ENCODE measurements at regions not wholly inside any gene's neighbourhood (a gene's known extent, or its start where the extent isn't known, plus 50 kb on each side); places are given as distances from the start of the nearest gene placed in this dataset.

GRCh38 chr1:195999022-195999421, 609.2 kb downstream of the KCNT2 start:
- ATAC-seq (no peak), DNase-seq (no peak)
- H3K27me3 Mint-ChIP-seq, result no peaks in the 10 kb centered on the region
- no peaks in the 10 kb centered on the region for H3K36me3 Mint-ChIP-seq (ENCODE audit: low read depth)
- H3K4me1 Mint-ChIP-seq, result no peaks in the 10 kb centered on the region
- intact Hi-C loops (cut with DNase I, micrococcal nuclease), result no loop called here
- H3K27ac Mint-ChIP-seq, result no peak overlapping the region
- ChIA-PET CTCF (no interaction called here), POLR2A (no interaction called here)
- no peak overlapping the region for H3K4me3 Mint-ChIP-seq
- H3K9me3 Mint-ChIP-seq (ENCODE audit: low read depth), result no peaks in the 10 kb centered on the region

- no peaks in the 10 kb centered on the region for H3K36me3 Mint-ChIP-seq (ENCODE audit: low read depth)
- CTCF ChIA-PET, result no interaction called here
- DNase-seq (no peak), ATAC-seq (no peak)
- no peak overlapping the region for H3K27ac Mint-ChIP-seq
- no peaks in the 10 kb centered on the region for H3K9me3 Mint-ChIP-seq (ENCODE audit: low read depth)
- intact Hi-C loops (cut with DNase I, micrococcal nuclease), result no loop called here
- H3K4me1 Mint-ChIP-seq, result no peaks in the 10 kb centered on the region
- POLR2A ChIA-PET, result no interaction called here
- H3K27me3 Mint-ChIP-seq, result no peaks in the 10 kb centered on the region
- H3K4me3 Mint-ChIP-seq, result no peak overlapping the region
Observed at GRCh38 chr1:195981448-195982139, 626.6 kb downstream of the KCNT2 start.

GRCh38 chr1:195979646-195980045, 628.6 kb downstream of the KCNT2 start:
- no peak overlapping the region for H3K27ac Mint-ChIP-seq
- POLR2A ChIA-PET, result no interaction called here
- no peaks in the 10 kb centered on the region for H3K4me1 Mint-ChIP-seq
- no peaks in the 10 kb centered on the region for H3K36me3 Mint-ChIP-seq (ENCODE audit: low read depth)
- no peaks in the 10 kb centered on the region for H3K27me3 Mint-ChIP-seq
- no peak overlapping the region for H3K4me3 Mint-ChIP-seq
- H3K9me3 Mint-ChIP-seq (ENCODE audit: low read depth), result no peaks in the 10 kb centered on the region
- no peak for DNase-seq
- CTCF ChIA-PET, result no interaction called here
- no peak for ATAC-seq
- intact Hi-C loops (cut with DNase I, micrococcal nuclease), result no loop called here

GRCh38 chr1:195973311-195973904, 634.8 kb downstream of the KCNT2 start:
- Mint-ChIP-seq H3K36me3 (ENCODE audit: low read depth) (no peaks in the 10 kb centered on the region), H3K27me3 (no peaks in the 10 kb centered on the region), H3K9me3 (ENCODE audit: low read depth) (no peaks in the 10 kb centered on the region), H3K4me3 (no peak overlapping the region), H3K27ac (no peak overlapping the region), H3K4me1 (no peaks in the 10 kb centered on the region)
- ATAC-seq (no peak), DNase-seq (no peak)
- intact Hi-C loops (cut with DNase I, micrococcal nuclease), result no loop called here
- ChIA-PET CTCF (interaction anchor here (0.7 kb wide), 1 partner anchor 845 kb away, joined by 5 read pairs; no protein-coding TSS in a partner anchor), POLR2A (no interaction called here)

DNA sequence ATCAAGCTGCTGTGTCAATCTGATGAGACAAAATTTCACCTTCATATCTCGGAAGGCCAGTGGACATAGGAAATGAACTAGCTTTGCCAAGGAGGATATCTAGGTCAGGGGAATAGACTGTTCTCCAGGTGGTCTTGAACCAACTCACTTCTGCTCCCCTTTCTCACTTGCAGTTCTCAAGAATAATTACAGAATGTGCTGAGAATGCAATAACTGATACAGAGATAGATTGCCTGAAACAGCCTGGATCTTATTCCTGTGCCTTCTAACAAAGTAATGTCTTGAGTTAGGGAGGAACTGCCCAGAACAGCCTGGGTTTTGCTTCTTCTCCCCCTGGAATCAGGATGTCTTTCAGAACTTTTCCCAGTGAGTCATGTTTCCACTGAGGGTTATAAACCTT, 636.7 kb downstream of the KCNT2 start:
- DNase-seq, result no peak
- H3K4me1 Mint-ChIP-seq, result no peaks in the 10 kb centered on the region
- intact Hi-C loops (cut with DNase I, micrococcal nuclease), result no loop called here
- no peak overlapping the region for H3K4me3 Mint-ChIP-seq
- H3K36me3 Mint-ChIP-seq (ENCODE audit: low read depth), result no peaks in the 10 kb centered on the region
- POLR2A ChIA-PET, result no interaction called here
- H3K27me3 Mint-ChIP-seq, result no peaks in the 10 kb centered on the region
- no peaks in the 10 kb centered on the region for H3K9me3 Mint-ChIP-seq (ENCODE audit: low read depth)
- no peak overlapping the region for H3K27ac Mint-ChIP-seq
- CTCF ChIA-PET, result no interaction called here
- no peak for ATAC-seq

- Mint-ChIP-seq H3K36me3 (ENCODE audit: low read depth) (no peaks in the 10 kb centered on the region), H3K27ac (no peak overlapping the region), H3K27me3 (no peaks in the 10 kb centered on the region), H3K9me3 (ENCODE audit: low read depth) (no peaks in the 10 kb centered on the region), H3K4me1 (no peaks in the 10 kb centered on the region), H3K4me3 (no peak overlapping the region)
- ChIA-PET POLR2A (no interaction called here), CTCF (no interaction called here)
- no peak for ATAC-seq
- no peak for DNase-seq
- intact Hi-C loops (cut with DNase I, micrococcal nuclease), result no loop called here
Observed at GRCh38 chr1:195970209-195970608, 638.0 kb downstream of the KCNT2 start.

GRCh38 chr1:195965475-195965874, 642.8 kb downstream of the KCNT2 start:
- ChIA-PET CTCF (interaction anchor here (0.7 kb wide), 1 partner anchor 12 kb away, joined by 4 read pairs; no protein-coding TSS in a partner anchor), POLR2A (no interaction called here)
- DNase-seq, result no peak
- Mint-ChIP-seq H3K36me3 (ENCODE audit: low read depth) (no peaks in the 10 kb centered on the region), H3K4me3 (no peak overlapping the region), H3K4me1 (no peaks in the 10 kb centered on the region), H3K9me3 (ENCODE audit: low read depth) (no peaks in the 10 kb centered on the region), H3K27ac (no peak overlapping the region), H3K27me3 (no peaks in the 10 kb centered on the region)
- ATAC-seq, result no peak
- intact Hi-C loops (cut with DNase I, micrococcal nuclease), result no loop called here

- Mint-ChIP-seq H3K27ac (no peak overlapping the region), H3K36me3 (ENCODE audit: low read depth) (no peaks in the 10 kb centered on the region), H3K9me3 (ENCODE audit: low read depth) (no peaks in the 10 kb centered on the region), H3K4me3 (no peak overlapping the region), H3K4me1 (no peaks in the 10 kb centered on the region), H3K27me3 (no peaks in the 10 kb centered on the region)
- ChIA-PET CTCF (no interaction called here), POLR2A (no interaction called here)
- ATAC-seq (no peak), DNase-seq (no peak)
- intact Hi-C loops (cut with DNase I, micrococcal nuclease), result no loop called here
Observed at GRCh38 chr1:195965036-195965435, 643.2 kb downstream of the KCNT2 start.

DNA sequence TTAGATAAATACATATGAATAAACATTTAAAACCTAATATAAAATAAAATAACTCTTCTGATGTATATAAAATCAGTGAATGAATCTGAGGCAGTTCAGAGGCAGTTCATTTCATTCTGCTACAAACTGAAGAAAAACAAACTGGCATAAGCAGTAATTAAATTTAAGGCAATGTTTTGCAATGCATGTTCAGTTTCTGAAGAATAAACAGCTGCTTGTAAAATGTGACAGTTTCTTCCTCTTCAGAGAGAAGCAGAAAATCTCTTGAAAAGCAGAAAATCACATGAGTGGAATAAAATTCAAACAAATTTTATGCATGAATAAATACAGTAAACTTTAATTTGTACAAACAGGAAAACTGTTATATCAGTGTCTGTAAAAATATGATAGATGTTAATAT, 643.7 kb downstream of the KCNT2 start:
- H3K36me3 Mint-ChIP-seq (ENCODE audit: low read depth), result no peaks in the 10 kb centered on the region
- H3K27ac Mint-ChIP-seq, result no peak overlapping the region
- DNase-seq (no peak), ATAC-seq (no peak)
- ChIA-PET CTCF (no interaction called here), POLR2A (no interaction called here)
- H3K4me1 Mint-ChIP-seq, result no peaks in the 10 kb centered on the region
- intact Hi-C loops (cut with DNase I, micrococcal nuclease), result no loop called here
- no peaks in the 10 kb centered on the region for H3K9me3 Mint-ChIP-seq (ENCODE audit: low read depth)
- no peak overlapping the region for H3K4me3 Mint-ChIP-seq
- H3K27me3 Mint-ChIP-seq, result no peaks in the 10 kb centered on the region

DNA sequence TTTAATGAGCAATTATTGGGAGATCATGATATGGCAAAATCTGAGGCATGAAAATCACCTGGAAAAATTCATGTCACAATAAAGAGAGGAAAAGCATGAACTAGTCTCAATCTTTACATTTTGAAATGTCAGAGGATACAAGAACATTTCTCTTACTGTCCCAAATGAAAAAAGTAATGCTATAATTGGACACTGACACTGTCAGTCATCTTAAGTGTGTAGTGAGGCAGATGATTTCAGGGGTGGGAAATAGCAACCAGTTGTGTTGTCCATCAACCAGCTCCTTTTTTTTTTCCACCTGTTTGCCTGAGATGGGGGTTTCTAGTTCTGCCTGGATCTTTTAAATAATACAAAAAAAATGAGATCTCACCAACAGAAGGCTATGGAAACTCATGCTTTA, 646.2 kb downstream of the KCNT2 start:
- no peak for DNase-seq
- Mint-ChIP-seq H3K4me1 (no peaks in the 10 kb centered on the region), H3K27ac (no peak overlapping the region), H3K4me3 (no peak overlapping the region), H3K9me3 (ENCODE audit: low read depth) (no peaks in the 10 kb centered on the region), H3K27me3 (no peaks in the 10 kb centered on the region), H3K36me3 (ENCODE audit: low read depth) (no peaks in the 10 kb centered on the region)
- ATAC-seq, result no peak
- POLR2A ChIA-PET, result no interaction called here
- CTCF ChIA-PET, result no interaction called here
- intact Hi-C loops (cut with DNase I, micrococcal nuclease), result no loop called here

DNA sequence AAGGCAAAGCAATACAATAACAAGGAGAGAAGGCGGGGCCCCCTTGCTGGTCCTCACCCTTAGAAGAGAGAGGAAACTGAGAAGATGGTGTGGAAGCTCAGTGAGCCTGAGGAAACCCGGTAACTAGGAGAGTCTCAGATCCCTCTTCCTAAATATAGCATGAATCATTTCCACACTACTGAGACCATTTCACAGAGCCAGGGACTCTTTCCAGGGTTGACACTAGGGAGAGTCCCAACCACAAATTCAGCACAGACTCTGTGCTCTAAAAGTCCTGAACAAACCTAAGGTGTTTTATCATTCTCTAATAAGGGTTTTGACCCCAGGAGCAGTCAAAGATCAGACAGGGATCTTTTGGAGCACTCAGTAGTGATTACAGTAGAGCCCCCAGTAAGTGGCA, 647.7 kb downstream of the KCNT2 start:
- H3K36me3 Mint-ChIP-seq (ENCODE audit: low read depth), result no peaks in the 10 kb centered on the region
- H3K4me3 Mint-ChIP-seq, result no peak overlapping the region
- no peak overlapping the region for H3K27ac Mint-ChIP-seq
- no peaks in the 10 kb centered on the region for H3K27me3 Mint-ChIP-seq
- H3K9me3 Mint-ChIP-seq (ENCODE audit: low read depth), result no peaks in the 10 kb centered on the region
- DNase-seq, result no peak
- POLR2A ChIA-PET, result no interaction called here
- ATAC-seq, result no peak
- no peaks in the 10 kb centered on the region for H3K4me1 Mint-ChIP-seq
- intact Hi-C loops (cut with DNase I, micrococcal nuclease), result no loop called here
- CTCF ChIA-PET, result no interaction called here

DNA sequence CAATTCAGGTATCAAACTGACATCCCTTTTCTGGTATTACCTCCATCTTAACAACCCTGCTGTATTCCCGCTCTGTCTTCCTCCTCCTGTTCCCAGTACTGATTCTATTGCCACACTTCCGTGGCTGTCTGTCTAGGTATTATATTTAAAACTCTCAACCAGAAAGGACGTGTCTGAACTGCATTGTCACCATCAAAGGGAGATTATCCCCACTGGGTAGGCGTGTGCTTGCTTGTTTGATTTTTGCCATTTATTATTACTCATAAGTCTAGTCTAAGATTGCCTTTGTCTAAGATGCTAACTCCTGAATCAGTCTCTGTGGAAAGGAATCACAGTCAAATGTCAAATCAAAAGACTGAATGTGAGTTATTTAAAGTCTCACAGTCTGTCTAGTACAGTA, 650.1 kb downstream of the KCNT2 start:
- Mint-ChIP-seq H3K27ac (no peak overlapping the region), H3K36me3 (ENCODE audit: low read depth) (no peaks in the 10 kb centered on the region), H3K27me3 (no peaks in the 10 kb centered on the region), H3K9me3 (ENCODE audit: low read depth) (no peaks in the 10 kb centered on the region), H3K4me3 (no peak overlapping the region), H3K4me1 (no peaks in the 10 kb centered on the region)
- ChIA-PET CTCF (no interaction called here), POLR2A (no interaction called here)
- intact Hi-C loops (cut with DNase I, micrococcal nuclease), result no loop called here
- no peak for ATAC-seq
- no peak for DNase-seq

DNA sequence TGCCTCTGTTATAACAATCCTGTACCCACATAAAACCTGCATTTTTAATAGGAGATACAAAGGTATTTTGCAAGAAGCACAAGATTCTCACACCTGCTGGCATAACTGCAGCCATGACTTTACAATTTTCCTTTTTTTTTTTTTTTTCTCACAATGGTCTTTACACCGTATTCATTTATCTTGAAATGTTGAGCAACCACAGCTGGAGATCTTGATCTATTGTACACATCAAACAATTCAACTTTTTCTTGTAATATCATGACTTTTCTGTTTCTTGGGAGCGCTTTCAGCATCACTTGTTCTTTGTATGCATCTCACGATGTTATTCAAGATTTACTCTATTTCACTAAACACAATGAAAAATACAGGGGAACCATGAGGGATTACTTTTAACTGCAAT, 651.4 kb downstream of the KCNT2 start:
- Mint-ChIP-seq H3K4me1 (no peaks in the 10 kb centered on the region), H3K36me3 (ENCODE audit: low read depth) (no peaks in the 10 kb centered on the region), H3K4me3 (no peak overlapping the region), H3K27ac (no peak overlapping the region), H3K27me3 (no peaks in the 10 kb centered on the region), H3K9me3 (ENCODE audit: low read depth) (no peaks in the 10 kb centered on the region)
- CTCF ChIA-PET, result no interaction called here
- DNase-seq (no peak), ATAC-seq (no peak)
- intact Hi-C loops (cut with DNase I, micrococcal nuclease), result no loop called here
- POLR2A ChIA-PET, result no interaction called here
